ENCODE measurements at regions not wholly inside any gene's neighbourhood (a gene's known extent, or its start where the extent isn't known, plus 50 kb on each side); places are given as distances from the start of the nearest gene placed in this dataset.
"Not testable (repeated sequence)": the region's sequence is repeated elsewhere in the genome, so short reads cannot be mapped to it uniquely, and the experiment has no call there.

DNA sequence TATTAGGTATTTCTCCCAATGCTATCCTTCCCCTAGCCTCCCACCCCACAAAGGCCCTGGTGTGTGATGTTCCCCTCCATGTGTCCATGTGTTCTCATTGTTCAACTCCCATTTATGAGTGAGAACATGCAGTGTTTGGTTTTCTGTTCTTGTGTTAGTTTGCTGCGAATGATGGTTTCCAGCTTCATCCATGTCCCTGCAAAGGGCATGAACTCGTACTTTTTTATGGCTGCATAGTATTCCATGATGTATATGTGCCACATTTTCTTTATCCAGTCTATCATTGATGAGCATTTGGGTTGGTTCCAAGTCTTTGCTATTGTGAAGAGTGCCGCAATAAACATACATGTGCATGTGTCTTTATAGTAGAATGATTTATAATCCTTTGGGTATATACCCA is 309.9 kb downstream of the PHF14 start:
- not testable (repeated sequence) for H3K9ac ChIP-seq (ENCODE audit: low read depth in 1 of 2, low read length in 2 of 2); H3K36me3 ChIP-seq (ENCODE audit: control insufficient read depth in 1 of 2, insufficient read depth in 2 of 2, low read length in 2 of 2); H3K4me1 ChIP-seq (ENCODE audit: control insufficient read depth in 1 of 2, insufficient read depth in 2 of 2, low read length in 2 of 2); H3K27ac ChIP-seq (ENCODE audit: low read depth, low read length); H3K4me3 ChIP-seq (ENCODE audit: low read depth in 1 of 2, low read length in 2 of 2); H3K27me3 ChIP-seq (ENCODE audit: control insufficient read depth in 1 of 2, insufficient read depth in 2 of 2, low read length in 2 of 2); H3K9me3 ChIP-seq (ENCODE audit: control insufficient read depth in 1 of 2, low read length in 2 of 2)

DNA sequence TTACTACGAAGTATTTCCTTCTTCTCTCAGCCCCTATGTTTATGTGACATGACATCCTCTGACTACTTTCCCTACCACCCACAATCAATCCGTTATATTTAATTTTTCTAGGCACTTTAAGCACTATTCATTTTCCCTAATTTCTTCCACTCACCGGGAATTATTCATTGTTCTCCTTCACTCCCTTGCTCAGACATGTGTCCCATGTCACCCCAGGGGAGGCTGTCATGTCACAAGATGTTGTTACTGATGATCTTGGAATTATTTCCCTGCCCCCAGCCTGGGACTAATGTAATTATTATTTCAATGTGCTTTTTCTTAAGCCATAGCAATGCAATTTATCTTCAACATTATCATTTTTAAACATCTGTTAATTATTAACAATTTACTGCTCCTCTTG is 317.2 kb downstream of the PHF14 start:
- H3K9me3 ChIP-seq (ENCODE audit: control insufficient read depth in 1 of 2, low read length in 2 of 2): no peaks in the 10 kb centered on the region
- no peaks in the 10 kb centered on the region for H3K4me1 ChIP-seq (ENCODE audit: control insufficient read depth in 1 of 2, insufficient read depth in 2 of 2, low read length in 2 of 2)
- H3K27me3 ChIP-seq (ENCODE audit: control insufficient read depth in 1 of 2, insufficient read depth in 2 of 2, low read length in 2 of 2): no peaks in the 10 kb centered on the region
- H3K4me3 ChIP-seq (ENCODE audit: low read depth in 1 of 2, low read length in 2 of 2): no peak overlapping the region
- H3K27ac ChIP-seq (ENCODE audit: low read depth, low read length): no peak overlapping the region
- no peak overlapping the region for H3K9ac ChIP-seq (ENCODE audit: low read depth in 1 of 2, low read length in 2 of 2)
- no peaks in the 10 kb centered on the region for H3K36me3 ChIP-seq (ENCODE audit: control insufficient read depth in 1 of 2, insufficient read depth in 2 of 2, low read length in 2 of 2)

- Histone ChIP-seq H3K9ac (ENCODE audit: low read depth in 1 of 2, low read length in 2 of 2) (no peak overlapping the region), H3K4me1 (ENCODE audit: control insufficient read depth in 1 of 2, insufficient read depth in 2 of 2, low read length in 2 of 2) (no peaks in the 10 kb centered on the region), H3K4me3 (ENCODE audit: low read depth in 1 of 2, low read length in 2 of 2) (no peak overlapping the region), H3K9me3 (ENCODE audit: control insufficient read depth in 1 of 2, low read length in 2 of 2) (no peaks in the 10 kb centered on the region), H3K36me3 (ENCODE audit: control insufficient read depth in 1 of 2, insufficient read depth in 2 of 2, low read length in 2 of 2) (no peaks in the 10 kb centered on the region), H3K27me3 (ENCODE audit: control insufficient read depth in 1 of 2, insufficient read depth in 2 of 2, low read length in 2 of 2) (no peaks in the 10 kb centered on the region), H3K27ac (ENCODE audit: low read depth, low read length) (no peak overlapping the region)
Observed at GRCh38 chr7:11294218-11294617, 320.5 kb downstream of the PHF14 start.

- H3K27me3 ChIP-seq (ENCODE audit: control insufficient read depth in 1 of 2, insufficient read depth in 2 of 2, low read length in 2 of 2): no peaks in the 10 kb centered on the region
- H3K9me3 ChIP-seq (ENCODE audit: control insufficient read depth in 1 of 2, low read length in 2 of 2): no peaks in the 10 kb centered on the region
- H3K4me3 ChIP-seq (ENCODE audit: low read depth in 1 of 2, low read length in 2 of 2): no peak overlapping the region
- H3K9ac ChIP-seq (ENCODE audit: low read depth in 1 of 2, low read length in 2 of 2): no peak overlapping the region
- no peaks in the 10 kb centered on the region for H3K4me1 ChIP-seq (ENCODE audit: control insufficient read depth in 1 of 2, insufficient read depth in 2 of 2, low read length in 2 of 2)
- H3K27ac ChIP-seq (ENCODE audit: low read depth, low read length): no peak overlapping the region
- H3K36me3 ChIP-seq (ENCODE audit: control insufficient read depth in 1 of 2, insufficient read depth in 2 of 2, low read length in 2 of 2): no peaks in the 10 kb centered on the region
Observed at GRCh38 chr7:11294965-11295364, 321.3 kb downstream of the PHF14 start.

DNA sequence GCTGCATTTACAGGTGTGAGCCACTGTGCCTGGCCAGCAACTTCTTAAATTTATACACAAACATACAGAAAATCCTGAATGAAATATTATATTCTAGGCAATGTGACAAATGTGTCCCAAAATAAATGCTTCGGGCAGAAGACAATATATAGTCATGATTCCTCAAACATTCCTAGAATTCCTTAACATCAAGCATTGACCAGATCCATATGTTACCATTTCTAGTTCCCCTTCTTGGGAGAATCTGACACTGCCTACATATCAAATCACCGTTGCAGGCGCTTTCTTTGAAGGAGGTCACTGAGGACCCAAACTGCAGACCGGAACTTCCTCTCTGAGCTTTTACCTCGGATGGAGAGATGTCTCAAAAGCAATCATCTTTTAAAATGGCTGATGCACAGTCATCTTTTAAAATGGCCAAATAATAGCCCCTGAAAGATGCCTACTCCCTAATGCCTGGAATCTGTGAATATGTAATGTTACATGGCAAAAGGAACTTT is 323.5 kb downstream of the PHF14 start:
- no peaks in the 10 kb centered on the region for H3K4me1 ChIP-seq (ENCODE audit: control insufficient read depth in 1 of 2, insufficient read depth in 2 of 2, low read length in 2 of 2)
- H3K9ac ChIP-seq (ENCODE audit: low read depth in 1 of 2, low read length in 2 of 2): no peak overlapping the region
- no peaks in the 10 kb centered on the region for H3K36me3 ChIP-seq (ENCODE audit: control insufficient read depth in 1 of 2, insufficient read depth in 2 of 2, low read length in 2 of 2)
- H3K4me3 ChIP-seq (ENCODE audit: low read depth in 1 of 2, low read length in 2 of 2): no peak overlapping the region
- no peaks in the 10 kb centered on the region for H3K9me3 ChIP-seq (ENCODE audit: control insufficient read depth in 1 of 2, low read length in 2 of 2)
- no peaks in the 10 kb centered on the region for H3K27me3 ChIP-seq (ENCODE audit: control insufficient read depth in 1 of 2, insufficient read depth in 2 of 2, low read length in 2 of 2)
- H3K27ac ChIP-seq (ENCODE audit: low read depth, low read length): no peak overlapping the region

GRCh38 chr7:11297764-11298163 is 324.1 kb downstream of the PHF14 start:
- no peak overlapping the region for H3K9ac ChIP-seq (ENCODE audit: low read depth in 1 of 2, low read length in 2 of 2)
- no peaks in the 10 kb centered on the region for H3K36me3 ChIP-seq (ENCODE audit: control insufficient read depth in 1 of 2, insufficient read depth in 2 of 2, low read length in 2 of 2)
- no peaks in the 10 kb centered on the region for H3K9me3 ChIP-seq (ENCODE audit: control insufficient read depth in 1 of 2, low read length in 2 of 2)
- no peak overlapping the region for H3K27ac ChIP-seq (ENCODE audit: low read depth, low read length)
- no peak overlapping the region for H3K4me3 ChIP-seq (ENCODE audit: low read depth in 1 of 2, low read length in 2 of 2)
- no peaks in the 10 kb centered on the region for H3K4me1 ChIP-seq (ENCODE audit: control insufficient read depth in 1 of 2, insufficient read depth in 2 of 2, low read length in 2 of 2)
- no peaks in the 10 kb centered on the region for H3K27me3 ChIP-seq (ENCODE audit: control insufficient read depth in 1 of 2, insufficient read depth in 2 of 2, low read length in 2 of 2)

DNA sequence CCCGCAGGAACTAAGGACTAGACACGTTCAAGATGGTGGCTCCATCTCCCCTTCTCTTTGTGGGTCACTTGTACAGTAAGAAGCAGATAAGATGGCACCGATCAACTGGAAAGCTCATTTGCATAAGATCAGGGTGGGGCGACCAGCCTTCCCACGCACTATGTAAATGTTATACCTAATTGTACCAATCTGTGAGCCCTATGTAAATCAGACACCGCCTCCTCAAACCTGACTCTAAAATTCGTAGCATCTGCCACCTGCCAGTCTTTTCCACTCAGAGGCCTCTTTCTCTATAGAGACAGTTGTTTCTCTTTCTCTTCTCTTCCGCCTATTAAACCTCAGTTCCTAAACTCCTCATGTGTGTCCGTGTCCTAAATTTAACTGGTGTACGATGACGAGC is 324.5 kb downstream of the PHF14 start:
- Histone ChIP-seq H3K4me3 (ENCODE audit: low read depth in 1 of 2, low read length in 2 of 2) (no peak overlapping the region), H3K9ac (ENCODE audit: low read depth in 1 of 2, low read length in 2 of 2) (no peak overlapping the region), H3K36me3 (ENCODE audit: control insufficient read depth in 1 of 2, insufficient read depth in 2 of 2, low read length in 2 of 2) (no peaks in the 10 kb centered on the region), H3K9me3 (ENCODE audit: control insufficient read depth in 1 of 2, low read length in 2 of 2) (no peaks in the 10 kb centered on the region), H3K27me3 (ENCODE audit: control insufficient read depth in 1 of 2, insufficient read depth in 2 of 2, low read length in 2 of 2) (no peaks in the 10 kb centered on the region), H3K4me1 (ENCODE audit: control insufficient read depth in 1 of 2, insufficient read depth in 2 of 2, low read length in 2 of 2) (no peaks in the 10 kb centered on the region), H3K27ac (ENCODE audit: low read depth, low read length) (no peak overlapping the region)

GRCh38 chr7:11300241-11300640 is 326.6 kb downstream of the PHF14 start:
- no peaks in the 10 kb centered on the region for H3K4me1 ChIP-seq (ENCODE audit: control insufficient read depth in 1 of 2, insufficient read depth in 2 of 2, low read length in 2 of 2)
- no peaks in the 10 kb centered on the region for H3K36me3 ChIP-seq (ENCODE audit: control insufficient read depth in 1 of 2, insufficient read depth in 2 of 2, low read length in 2 of 2)
- no peaks in the 10 kb centered on the region for H3K9me3 ChIP-seq (ENCODE audit: control insufficient read depth in 1 of 2, low read length in 2 of 2)
- H3K27ac ChIP-seq (ENCODE audit: low read depth, low read length): no peak overlapping the region
- H3K4me3 ChIP-seq (ENCODE audit: low read depth in 1 of 2, low read length in 2 of 2): no peak overlapping the region
- H3K27me3 ChIP-seq (ENCODE audit: control insufficient read depth in 1 of 2, insufficient read depth in 2 of 2, low read length in 2 of 2): no peaks in the 10 kb centered on the region
- H3K9ac ChIP-seq (ENCODE audit: low read depth in 1 of 2, low read length in 2 of 2): no peak overlapping the region

DNA sequence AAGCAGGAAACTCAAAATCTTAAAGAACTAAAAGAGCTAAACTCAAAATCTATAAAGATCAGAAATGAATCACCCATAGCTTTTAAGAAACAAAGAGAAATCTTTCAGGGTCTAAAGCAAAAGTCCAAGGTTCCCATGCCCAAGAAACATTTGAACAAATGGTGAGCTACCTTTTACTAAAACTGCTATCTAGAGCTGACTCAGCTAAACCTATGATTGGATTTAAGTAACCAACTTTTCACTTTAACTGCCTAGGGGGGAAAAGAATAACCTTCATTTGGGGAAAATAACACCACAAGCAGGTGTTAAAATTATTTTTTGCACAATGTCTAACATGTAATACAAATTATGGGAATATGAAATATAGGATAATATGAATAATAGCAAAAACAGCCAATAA is 328.4 kb downstream of the PHF14 start:
- H3K27me3 ChIP-seq (ENCODE audit: control insufficient read depth in 1 of 2, insufficient read depth in 2 of 2, low read length in 2 of 2): no peaks in the 10 kb centered on the region
- H3K9ac ChIP-seq (ENCODE audit: low read depth in 1 of 2, low read length in 2 of 2): no peak overlapping the region
- H3K4me3 ChIP-seq (ENCODE audit: low read depth in 1 of 2, low read length in 2 of 2): no peak overlapping the region
- H3K36me3 ChIP-seq (ENCODE audit: control insufficient read depth in 1 of 2, insufficient read depth in 2 of 2, low read length in 2 of 2): no peaks in the 10 kb centered on the region
- no peaks in the 10 kb centered on the region for H3K4me1 ChIP-seq (ENCODE audit: control insufficient read depth in 1 of 2, insufficient read depth in 2 of 2, low read length in 2 of 2)
- H3K9me3 ChIP-seq (ENCODE audit: control insufficient read depth in 1 of 2, low read length in 2 of 2): no peaks in the 10 kb centered on the region
- H3K27ac ChIP-seq (ENCODE audit: low read depth, low read length): no peak overlapping the region

DNA sequence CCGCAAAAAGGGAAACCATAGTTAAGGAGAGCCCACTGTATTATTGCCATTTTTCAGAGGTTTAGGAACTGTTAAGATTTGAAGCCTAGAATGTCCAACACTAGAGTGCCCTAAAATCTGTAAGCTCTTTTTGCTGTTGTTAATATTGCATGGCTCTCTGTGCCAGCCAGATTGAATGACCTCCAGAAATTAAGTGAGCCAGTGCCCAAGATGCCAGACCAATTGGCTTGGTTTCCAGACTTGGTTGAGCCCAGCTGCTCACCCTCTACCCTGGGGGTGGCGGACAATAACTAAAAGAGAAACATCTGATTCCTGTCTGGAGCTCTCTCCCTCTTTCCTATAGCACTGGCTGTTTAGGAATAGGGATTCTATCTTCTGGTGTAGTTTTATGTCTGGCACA is 340.1 kb downstream of the PHF14 start:
- no peak overlapping the region for H3K9ac ChIP-seq (ENCODE audit: low read depth in 1 of 2, low read length in 2 of 2)

DNA sequence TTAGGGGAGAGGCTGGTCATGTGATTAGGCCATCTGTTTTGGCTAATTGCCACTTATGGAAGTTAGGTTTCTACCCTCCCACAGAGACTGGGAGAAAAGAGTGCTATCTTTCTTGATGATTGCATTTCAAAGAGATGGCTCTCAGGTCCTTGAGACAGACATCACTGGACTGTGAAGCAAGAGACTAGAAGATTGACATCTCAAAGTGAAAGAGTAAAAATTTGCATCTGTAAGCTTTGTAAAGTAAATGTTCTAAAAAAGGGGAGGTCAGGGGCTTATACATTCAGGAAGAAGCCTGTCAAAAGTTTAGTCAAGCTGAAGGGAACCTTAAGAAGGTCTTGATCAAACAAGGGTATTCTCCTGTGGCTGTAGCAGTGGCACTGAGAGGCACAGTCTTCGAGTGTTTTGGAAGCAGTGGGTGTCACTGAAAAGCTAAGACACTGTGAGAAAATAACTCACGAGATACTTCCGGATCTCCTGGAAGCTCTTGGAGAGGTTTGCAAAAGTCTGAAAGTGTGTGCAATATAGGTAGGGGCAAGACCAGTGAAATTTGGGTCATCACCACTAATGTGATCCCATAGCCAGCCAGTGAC is 342.1 kb downstream of the PHF14 start:
- H3K27ac ChIP-seq (ENCODE audit: low read depth, low read length): no peak overlapping the region
- H3K9me3 ChIP-seq (ENCODE audit: control insufficient read depth in 1 of 2, low read length in 2 of 2): no peaks in the 10 kb centered on the region
- H3K27me3 ChIP-seq (ENCODE audit: control insufficient read depth in 1 of 2, insufficient read depth in 2 of 2, low read length in 2 of 2): no peaks in the 10 kb centered on the region
- H3K4me1 ChIP-seq (ENCODE audit: control insufficient read depth in 1 of 2, insufficient read depth in 2 of 2, low read length in 2 of 2): no peaks in the 10 kb centered on the region
- no peak overlapping the region for H3K9ac ChIP-seq (ENCODE audit: low read depth in 1 of 2, low read length in 2 of 2)
- H3K36me3 ChIP-seq (ENCODE audit: control insufficient read depth in 1 of 2, insufficient read depth in 2 of 2, low read length in 2 of 2): no peaks in the 10 kb centered on the region
- no peak overlapping the region for H3K4me3 ChIP-seq (ENCODE audit: low read depth in 1 of 2, low read length in 2 of 2)

More for the DNA sequence above, 340.1 kb downstream of the PHF14 start:
- Histone ChIP-seq H3K27ac (ENCODE audit: low read depth, low read length) (no peak overlapping the region), H3K4me1 (ENCODE audit: control insufficient read depth in 1 of 2, insufficient read depth in 2 of 2, low read length in 2 of 2) (no peaks in the 10 kb centered on the region), H3K4me3 (ENCODE audit: low read depth in 1 of 2, low read length in 2 of 2) (no peak overlapping the region), H3K27me3 (ENCODE audit: control insufficient read depth in 1 of 2, insufficient read depth in 2 of 2, low read length in 2 of 2) (no peaks in the 10 kb centered on the region), H3K9me3 (ENCODE audit: control insufficient read depth in 1 of 2, low read length in 2 of 2) (no peaks in the 10 kb centered on the region), H3K36me3 (ENCODE audit: control insufficient read depth in 1 of 2, insufficient read depth in 2 of 2, low read length in 2 of 2) (no peaks in the 10 kb centered on the region)
